Cardiac septum (tissue), 1 donor: ENCODE measurements at regions not wholly inside any gene's neighbourhood (a gene's known extent, or its start where the extent isn't known, plus 50 kb on each side); places are given as distances from the start of the nearest gene placed in this dataset.
"Not testable (repeated sequence)": the region's sequence is repeated elsewhere in the genome, so short reads cannot be mapped to it uniquely, and the experiment has no call there.

Experiments
- DNase-seq: peaks from one replicate; pipeline ENCODE4 v3.0.0-alpha.2; 2020; ENCODE audit warnings: low spot score
- intact Hi-C: fragments of 100-400 bp; cut with DNase I; formaldehyde crosslinking; loops from one replicate; pipeline ENCODE4 v1.14.0; 2022
- donor health status: DM: no; HTN: no; CAD: no.

GRCh38 chr14:27760367-27760766 lies 1006.2 kb upstream of the FOXG1 start:
- DNase-seq, intact Hi-C loops: not testable (repeated sequence)

DNA sequence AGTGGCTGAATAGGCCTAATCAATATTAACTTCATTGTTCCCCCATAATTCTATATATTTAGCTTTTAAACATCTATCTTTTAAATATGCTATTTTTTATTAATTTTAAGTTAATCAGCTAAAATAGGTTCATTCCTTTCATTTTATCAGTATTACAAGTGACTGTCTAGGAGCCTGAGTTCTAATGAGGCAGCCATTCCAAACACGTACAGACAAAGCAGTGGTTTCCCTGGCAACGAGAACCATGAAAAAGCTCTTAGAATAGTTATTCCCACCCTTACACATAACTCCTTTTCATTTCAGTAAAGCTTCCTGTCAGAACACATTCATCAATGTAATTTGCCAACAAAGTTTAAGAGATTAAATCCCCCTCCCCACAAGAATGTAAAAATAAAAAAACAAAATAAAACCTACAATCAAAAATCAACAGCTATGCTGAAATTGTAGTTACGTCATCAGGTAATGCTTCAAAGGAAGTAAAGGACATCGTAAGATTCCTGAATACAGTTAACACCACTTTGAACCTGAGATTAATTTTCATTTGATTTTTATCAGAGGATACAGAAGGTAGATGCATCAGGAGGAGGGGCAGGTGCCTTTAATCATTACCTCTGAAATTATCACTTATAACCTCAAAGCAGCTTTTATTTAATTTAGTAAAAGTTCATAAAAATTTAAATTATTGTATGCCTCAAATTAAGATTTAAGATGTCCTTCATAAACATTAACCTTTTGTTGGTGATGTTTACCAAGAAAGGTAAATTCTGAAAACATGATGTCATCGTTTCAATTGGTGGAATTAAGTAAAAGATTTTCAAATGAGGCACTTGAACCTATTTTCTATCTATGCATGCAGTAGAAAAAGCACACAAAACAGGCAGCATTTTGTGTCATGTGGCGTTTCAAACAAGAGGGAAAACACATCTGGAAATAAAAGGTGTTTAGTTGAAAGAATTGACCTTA lies 967.2 kb upstream of the FOXG1 start:
- DNase-seq, intact Hi-C loops: not testable (repeated sequence)

DNA sequence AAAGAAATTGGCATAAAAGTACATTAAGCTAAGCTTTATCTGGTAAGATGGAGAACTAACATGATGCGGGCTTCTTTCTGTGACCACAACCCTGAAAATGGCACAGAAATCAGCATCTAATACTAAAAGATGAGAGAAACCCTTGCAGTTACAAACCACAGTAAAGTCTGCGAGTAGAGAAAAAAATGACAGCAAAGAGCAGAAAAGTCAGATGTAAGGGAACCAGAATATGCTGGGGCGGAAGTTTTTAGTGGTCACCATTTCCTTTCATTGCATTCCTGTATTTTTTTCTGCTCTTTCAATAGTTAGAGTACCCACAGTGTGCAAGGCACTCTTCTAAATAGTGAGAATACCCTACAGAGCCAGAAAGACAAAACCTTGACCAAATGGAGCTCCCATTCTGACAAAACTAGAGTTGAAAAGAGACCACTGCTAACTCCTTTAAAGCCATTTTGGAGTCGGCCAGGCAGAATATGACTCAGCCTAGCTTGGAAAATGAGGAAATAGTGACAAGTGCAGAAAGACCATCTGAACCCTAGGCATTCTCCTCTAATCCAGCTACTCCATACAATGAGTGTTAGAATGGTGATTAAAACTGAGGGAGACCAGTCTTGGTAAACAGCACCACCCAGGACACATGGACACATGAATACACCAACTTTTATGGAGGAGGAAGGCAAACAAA lies 948.7 kb upstream of the FOXG1 start:
- intact Hi-C loops, DNase-seq: not testable (repeated sequence)

DNA sequence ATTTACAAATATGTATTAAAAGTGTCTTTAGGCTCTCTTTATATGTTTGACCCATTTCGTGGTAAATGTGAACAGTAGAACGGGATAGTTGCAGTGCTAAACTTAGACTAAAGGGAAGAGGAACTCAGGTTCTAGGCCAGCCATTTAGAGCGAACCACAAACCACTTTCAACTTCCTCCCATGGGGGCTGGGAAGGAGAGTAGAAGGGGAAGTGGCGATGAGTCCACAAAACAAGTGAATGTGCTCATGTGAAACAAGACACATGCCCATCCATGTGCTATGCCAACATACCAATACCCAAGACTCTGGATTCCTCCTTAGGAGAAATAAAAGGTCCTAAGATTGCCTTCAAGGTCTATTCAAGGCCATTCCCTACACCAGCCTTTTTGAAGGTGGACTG lies 940.4 kb upstream of the FOXG1 start:
- intact Hi-C loops, DNase-seq: not testable (repeated sequence)

GRCh38 chr14:27831978-27832377 lies 934.6 kb upstream of the FOXG1 start:
- intact Hi-C loops, DNase-seq: not testable (repeated sequence)

DNA sequence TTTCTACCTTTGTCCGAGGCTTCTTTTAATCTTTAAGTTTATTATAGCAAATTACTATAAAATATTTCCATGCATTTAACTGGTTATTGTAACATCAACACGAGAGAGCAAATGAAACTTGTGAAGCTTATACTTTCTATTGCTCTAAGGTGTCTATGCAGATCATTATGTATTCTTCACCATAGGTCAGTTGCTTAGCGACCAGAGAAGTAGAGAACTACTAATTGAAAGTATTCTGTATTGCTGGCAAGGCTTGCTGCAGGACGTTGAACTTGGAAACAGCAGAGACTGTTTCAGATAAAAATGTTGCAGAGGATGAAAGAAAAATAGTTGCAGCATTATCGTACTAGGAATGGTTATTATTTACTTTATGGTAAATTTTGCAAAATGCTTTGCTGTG lies 933.6 kb upstream of the FOXG1 start:
- DNase-seq, intact Hi-C loops: not testable (repeated sequence)

DNA sequence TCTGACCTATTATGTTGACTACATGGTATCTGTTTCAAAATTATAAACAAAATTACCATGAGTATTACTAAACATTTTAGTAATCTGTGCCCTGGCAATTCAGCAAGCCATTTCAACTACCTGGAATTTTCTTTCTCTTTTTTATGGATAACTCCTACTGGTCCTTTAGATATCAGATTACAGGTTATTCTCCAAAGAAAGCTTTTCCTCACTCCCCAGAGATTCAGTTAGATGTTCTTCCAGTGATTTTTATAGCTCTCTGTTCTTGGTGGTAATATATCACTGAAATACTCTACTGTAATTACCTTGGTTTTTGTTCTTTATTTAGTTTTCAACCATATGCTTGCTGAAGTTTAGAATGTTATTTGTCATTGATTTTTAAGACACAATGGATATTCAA lies 930.2 kb upstream of the FOXG1 start:
- intact Hi-C loops = no loop called here
- DNase-seq = no peak

DNA sequence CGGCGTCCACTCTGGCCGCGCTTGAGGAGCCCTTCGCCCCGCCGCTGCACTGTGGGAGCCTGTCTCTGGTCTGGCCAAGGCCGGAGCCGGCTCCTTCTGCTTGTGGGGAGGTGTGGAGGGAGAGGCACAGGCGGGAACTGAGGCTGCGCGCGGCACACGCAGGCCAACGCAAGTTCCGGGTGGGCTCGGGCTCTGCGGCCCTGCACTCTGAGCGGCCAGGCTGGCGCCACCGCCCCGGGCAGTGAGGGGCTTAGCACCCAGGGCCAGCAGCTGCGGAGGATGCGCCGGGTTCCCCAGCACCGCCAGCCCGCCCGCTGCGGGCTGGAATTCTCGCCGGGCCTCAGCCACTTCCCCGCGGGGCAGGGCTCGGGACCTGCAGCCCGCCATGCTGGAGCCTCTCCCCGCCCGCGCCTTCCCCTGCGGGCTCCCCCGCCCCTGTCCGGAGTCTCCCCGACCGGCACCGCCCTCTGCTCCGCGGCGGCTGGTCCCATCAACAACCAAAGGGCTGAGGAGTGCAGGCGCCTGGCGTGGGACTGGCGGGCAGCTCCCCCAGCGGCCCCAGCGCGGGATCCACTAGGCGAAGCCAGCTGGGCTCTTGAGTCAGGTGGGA lies 921.2 kb upstream of the FOXG1 start:
- intact Hi-C loops = no loop called here
- DNase-seq = no peak

- DNase-seq = no peak
- intact Hi-C loops = no loop called here
Measured at GRCh38 chr14:27845902-27846301, 920.7 kb upstream of the FOXG1 start.

DNA sequence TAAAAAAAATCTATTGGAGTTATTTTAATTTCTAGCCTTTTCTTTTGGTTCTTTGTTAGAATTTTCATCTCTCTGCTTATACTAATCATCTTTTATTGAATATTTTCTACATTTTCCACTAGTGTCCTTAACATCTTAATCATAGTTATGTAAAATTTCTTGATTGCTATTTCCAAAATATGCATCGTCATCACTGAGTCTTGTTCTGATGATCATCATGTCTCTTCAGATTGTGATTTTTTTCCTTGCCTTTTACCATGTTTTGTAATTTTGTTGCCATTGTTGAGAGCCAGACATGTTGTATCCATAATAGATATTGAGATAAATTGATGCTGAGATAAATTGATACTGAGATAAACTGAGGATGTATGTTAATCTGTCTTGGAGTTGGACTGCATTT lies 919.1 kb upstream of the FOXG1 start:
- DNase-seq, intact Hi-C loops: not testable (repeated sequence)

DNA sequence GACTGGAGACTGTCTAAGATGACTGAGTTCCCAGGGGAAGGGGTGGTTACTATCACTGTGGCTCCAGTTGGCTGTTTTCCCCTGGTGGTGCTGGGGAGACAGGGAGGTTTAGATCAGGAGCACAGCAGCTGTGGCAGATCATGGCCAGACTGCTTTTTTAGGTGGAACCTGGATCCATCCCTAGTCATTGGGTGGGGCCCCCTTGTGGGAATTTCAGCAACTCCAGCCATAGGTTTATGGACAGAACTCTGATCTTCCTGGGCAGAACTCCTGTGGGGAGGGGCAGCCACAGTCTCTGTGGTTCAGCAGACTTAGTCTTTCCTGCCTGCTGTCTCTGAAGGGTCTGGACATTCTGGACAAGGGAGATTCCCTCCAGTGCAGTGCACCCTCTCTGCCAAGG lies 917.4 kb upstream of the FOXG1 start:
- intact Hi-C loops, DNase-seq: not testable (repeated sequence)

DNA sequence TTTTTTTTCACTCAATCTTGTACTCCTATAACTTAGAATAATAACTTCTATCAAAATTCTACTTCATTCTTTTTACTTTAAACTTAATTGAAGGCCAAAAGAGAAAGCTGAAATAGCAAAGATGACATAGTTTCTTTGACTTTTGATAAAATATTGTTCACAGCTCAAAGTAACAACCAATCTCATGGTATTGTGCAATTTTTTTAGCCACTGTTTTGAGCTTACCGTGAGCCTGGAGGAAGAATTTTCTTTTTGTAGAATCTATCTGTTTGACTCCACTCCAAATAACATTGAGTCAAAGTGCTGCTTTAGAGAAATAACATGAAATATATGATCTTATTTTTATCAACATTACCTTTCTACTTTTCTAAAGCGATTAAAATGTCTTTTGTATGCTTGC lies 903.9 kb upstream of the FOXG1 start:
- intact Hi-C loops = no loop called here

GRCh38 chr14:27863166-27863565 lies 903.4 kb upstream of the FOXG1 start:
- no peak for DNase-seq

More for the DNA sequence above, 903.9 kb upstream of the FOXG1 start:
- DNase-seq = no peak

DNA sequence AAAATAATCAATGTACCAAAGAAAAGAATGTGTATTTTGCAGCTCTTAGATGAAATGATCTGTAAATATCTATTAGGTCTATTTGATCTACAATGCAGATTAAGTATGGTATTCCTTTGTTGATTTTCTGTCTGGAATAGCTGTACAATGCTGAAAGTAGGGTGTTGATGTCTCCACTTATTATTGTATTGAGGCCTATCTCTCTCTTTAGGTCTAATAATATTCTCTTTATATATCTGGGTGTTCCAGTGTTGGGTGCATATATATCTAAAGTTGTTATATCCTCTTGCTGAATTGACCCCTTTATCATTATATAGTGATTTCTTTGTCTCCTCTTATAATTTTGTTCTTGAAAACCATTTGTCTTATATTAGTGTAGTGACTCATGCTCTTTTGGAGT lies 885.5 kb upstream of the FOXG1 start:
- intact Hi-C loops = no loop called here
- DNase-seq = no peak

More at GRCh38 chr14:27863166-27863565, 903.4 kb upstream of the FOXG1 start:
- intact Hi-C loops = no loop called here

GRCh38 chr14:27881646-27882045 lies 884.9 kb upstream of the FOXG1 start:
- DNase-seq = no peak
- intact Hi-C loops = no loop called here

- intact Hi-C loops = no loop called here
- no peak for DNase-seq
Measured at GRCh38 chr14:27886256-27886655, 880.3 kb upstream of the FOXG1 start.

DNA sequence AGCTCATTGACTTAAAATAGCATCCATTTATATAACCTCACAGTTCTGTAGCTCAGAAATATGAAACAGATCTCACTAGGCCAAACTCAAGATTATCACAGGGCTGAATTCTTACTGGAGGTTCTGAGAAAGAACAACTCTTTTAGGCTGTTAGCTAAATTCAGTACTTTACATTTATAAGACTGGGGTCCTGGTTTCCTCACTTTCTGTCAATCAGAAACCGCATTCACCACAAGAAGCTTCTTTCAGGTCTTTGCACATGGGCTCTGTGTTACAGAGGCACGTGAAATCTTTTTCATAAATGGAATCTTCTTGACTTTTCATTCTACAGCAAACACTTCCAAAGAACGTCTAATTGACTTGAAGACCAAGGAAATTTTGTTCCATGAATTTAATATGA lies 876.3 kb upstream of the FOXG1 start:
- intact Hi-C loops = no loop called here
- no peak for DNase-seq

DNA sequence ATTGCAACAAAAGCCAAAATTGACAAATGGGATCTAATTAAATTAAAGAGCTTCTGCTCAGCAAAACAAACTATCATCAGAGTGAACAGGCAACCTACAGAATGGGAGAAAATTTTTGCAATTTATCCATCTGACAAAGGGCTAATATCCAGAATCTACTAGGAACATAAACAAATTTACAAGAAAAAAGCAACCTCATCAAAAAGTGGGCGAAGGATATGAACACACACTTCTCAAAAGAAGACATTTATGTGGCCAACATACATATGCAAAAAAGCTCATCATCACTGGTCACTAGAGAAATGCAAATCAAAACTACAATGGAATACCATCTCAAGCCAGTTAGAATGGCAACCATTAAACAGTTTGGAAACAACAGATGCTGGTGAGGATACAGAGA lies 858.1 kb upstream of the FOXG1 start:
- intact Hi-C loops, DNase-seq: not testable (repeated sequence)

DNA sequence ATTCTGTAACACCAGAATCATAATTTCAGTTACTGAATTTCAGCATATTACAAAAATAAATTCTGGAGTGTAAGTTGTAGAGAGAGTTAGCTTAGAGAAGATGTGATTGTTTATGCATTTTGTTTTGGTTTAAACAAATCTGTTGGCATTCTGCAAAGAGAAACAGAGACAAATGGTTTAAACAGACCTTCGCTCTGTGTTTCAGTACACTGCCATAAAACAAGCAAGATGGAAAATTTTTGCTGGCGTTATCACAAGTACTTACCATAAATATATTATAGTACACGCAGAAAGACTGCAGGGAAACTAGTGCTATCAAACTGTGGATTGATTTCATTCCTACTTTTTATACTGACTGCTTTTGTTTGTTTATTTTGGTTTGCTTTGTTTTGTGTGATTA lies 850.3 kb upstream of the FOXG1 start:
- intact Hi-C loops = no loop called here
- no peak for DNase-seq

GRCh38 chr14:27917896-27918295 lies 848.7 kb upstream of the FOXG1 start:
- intact Hi-C loops = no loop called here
- no peak for DNase-seq
